ENCODE measurements at regions not wholly inside any gene's neighbourhood (a gene's known extent, or its start where the extent isn't known, plus 50 kb on each side); places are given as distances from the start of the nearest gene placed in this dataset.
"Not testable (repeated sequence)": the region's sequence is repeated elsewhere in the genome, so short reads cannot be mapped to it uniquely, and the experiment has no call there.

DNA sequence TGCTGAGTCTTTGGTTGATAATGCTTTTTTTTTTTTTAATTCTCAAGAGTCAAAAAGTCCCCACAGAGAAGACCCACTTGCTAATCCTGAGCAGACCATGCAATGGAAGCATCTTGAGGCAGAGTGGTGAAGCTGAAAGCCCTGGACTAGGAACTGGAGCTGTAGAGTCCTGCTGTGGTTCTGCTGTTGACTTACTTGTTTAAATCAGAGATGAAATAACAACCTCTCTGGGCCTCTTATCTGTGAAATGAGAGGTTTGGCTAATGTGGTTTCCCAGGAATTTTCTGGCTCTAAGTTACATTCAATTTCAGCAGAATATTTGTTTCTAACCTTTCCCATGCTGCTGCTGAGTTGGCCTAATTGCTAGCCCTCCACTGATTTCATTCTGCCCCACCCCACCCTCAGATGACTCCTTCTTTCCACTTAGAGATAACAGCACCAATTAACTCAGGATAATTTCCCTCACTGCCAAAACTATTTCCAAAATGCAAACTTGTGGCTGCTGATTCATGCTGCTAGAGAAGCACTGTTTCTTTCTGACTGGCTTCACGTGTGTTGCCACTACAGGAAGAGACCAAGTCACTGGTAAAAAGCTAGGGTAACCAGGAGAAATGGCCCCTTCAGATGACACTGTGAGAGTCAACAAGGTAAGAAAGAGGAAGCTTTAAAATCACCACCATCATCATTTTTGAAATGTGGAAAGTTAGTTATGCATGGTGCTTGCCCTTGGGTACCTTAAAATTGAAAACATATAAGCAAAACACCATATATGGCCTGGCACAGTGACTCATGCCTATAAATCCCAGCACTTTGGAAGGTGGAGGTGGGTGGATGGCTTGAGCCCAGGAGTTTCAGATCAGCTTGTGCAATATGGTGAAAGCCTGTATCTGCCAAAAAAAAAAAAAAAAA lies 326.4 kb downstream of the DCHS2 start:
- no peak overlapping the region for H3K4me3 ChIP-seq (ENCODE audit: low read depth in 1 of 5, low read length in 5 of 5)
- no peaks in the 10 kb centered on the region for H3K27me3 ChIP-seq (ENCODE audit: control insufficient read depth in 5 of 5, insufficient read depth in 4 of 5, low read length in 5 of 5)
- H3K9ac ChIP-seq (ENCODE audit: low read length in 5 of 5) = no peak overlapping the region
- H3K36me3 ChIP-seq (ENCODE audit: control insufficient read depth in 5 of 5, insufficient read depth in 5 of 5, low read length in 5 of 5) = no peaks in the 10 kb centered on the region
- no peak overlapping the region for H3K27ac ChIP-seq (ENCODE audit: low read depth, low read length)
- H3K4me1 ChIP-seq (ENCODE audit: control insufficient read depth in 5 of 5, insufficient read depth in 5 of 5, low read length in 5 of 5) = no peaks in the 10 kb centered on the region
- H3K9me3 ChIP-seq (ENCODE audit: control insufficient read depth in 5 of 5, low read length in 5 of 5) = no peaks in the 10 kb centered on the region

- Histone ChIP-seq H3K4me1 (ENCODE audit: control insufficient read depth in 5 of 5, insufficient read depth in 5 of 5, low read length in 5 of 5) (no peaks in the 10 kb centered on the region), H3K36me3 (ENCODE audit: control insufficient read depth in 5 of 5, insufficient read depth in 5 of 5, low read length in 5 of 5) (no peaks in the 10 kb centered on the region), H3K9me3 (ENCODE audit: control insufficient read depth in 5 of 5, low read length in 5 of 5) (no peaks in the 10 kb centered on the region)
Observed at GRCh38 chr4:154160519-154161301, 330.9 kb downstream of the DCHS2 start.

DNA sequence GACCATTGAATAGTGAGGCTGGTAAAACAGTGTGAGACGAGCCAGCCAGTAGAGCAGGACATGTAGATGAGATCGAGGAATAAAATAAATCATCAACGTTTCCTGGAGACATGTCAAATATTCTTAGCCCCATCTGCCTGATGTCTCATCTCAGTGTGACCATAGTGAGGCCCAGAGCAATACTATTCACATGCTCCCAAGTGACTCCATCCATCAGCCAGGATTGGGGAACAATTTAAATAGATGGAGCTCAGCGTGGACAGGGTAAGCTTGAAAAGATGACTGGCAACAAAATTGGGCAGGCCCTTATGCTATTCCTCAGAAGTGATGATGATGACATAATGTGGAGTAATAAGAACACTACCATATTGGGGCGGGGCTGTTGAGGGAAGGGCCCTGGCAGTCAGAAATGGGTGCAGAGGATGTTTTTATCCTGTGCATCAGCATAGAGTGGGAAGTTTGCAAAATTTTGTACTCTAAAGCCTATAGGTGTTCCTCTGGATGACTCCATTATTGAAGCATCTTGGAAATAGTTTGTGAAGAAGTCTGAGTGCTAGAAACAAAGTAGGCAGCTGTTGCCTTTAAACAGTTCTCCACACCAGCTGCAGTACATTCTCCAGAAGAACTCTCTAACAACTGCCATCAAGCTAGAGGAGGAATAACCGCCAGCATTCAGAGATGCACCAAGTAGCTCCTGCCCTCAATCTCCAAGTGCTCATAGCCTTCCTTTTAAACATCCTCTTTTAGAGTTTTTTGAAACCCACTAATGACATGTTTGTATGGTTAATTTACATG lies 333.0 kb downstream of the DCHS2 start:
- Histone ChIP-seq H3K4me1 (ENCODE audit: control insufficient read depth in 5 of 5, insufficient read depth in 5 of 5, low read length in 5 of 5) (no peaks in the 10 kb centered on the region), H3K27me3 (ENCODE audit: control insufficient read depth in 5 of 5, insufficient read depth in 4 of 5, low read length in 5 of 5) (no peaks in the 10 kb centered on the region), H3K9me3 (ENCODE audit: control insufficient read depth in 5 of 5, low read length in 5 of 5) (no peaks in the 10 kb centered on the region), H3K4me3 (ENCODE audit: low read depth in 1 of 5, low read length in 5 of 5) (no peak overlapping the region), H3K9ac (ENCODE audit: low read length in 5 of 5) (no peak overlapping the region), H3K36me3 (ENCODE audit: control insufficient read depth in 5 of 5, insufficient read depth in 5 of 5, low read length in 5 of 5) (no peaks in the 10 kb centered on the region), H3K27ac (ENCODE audit: low read depth, low read length) (no peak overlapping the region)

More at GRCh38 chr4:154160519-154161301, 330.9 kb downstream of the DCHS2 start:
- Histone ChIP-seq H3K9ac (ENCODE audit: low read length in 5 of 5) (no peak overlapping the region), H3K27me3 (ENCODE audit: control insufficient read depth in 5 of 5, insufficient read depth in 4 of 5, low read length in 5 of 5) (no peaks in the 10 kb centered on the region), H3K4me3 (ENCODE audit: low read depth in 1 of 5, low read length in 5 of 5) (no peak overlapping the region), H3K27ac (ENCODE audit: low read depth, low read length) (no peak overlapping the region)

DNA sequence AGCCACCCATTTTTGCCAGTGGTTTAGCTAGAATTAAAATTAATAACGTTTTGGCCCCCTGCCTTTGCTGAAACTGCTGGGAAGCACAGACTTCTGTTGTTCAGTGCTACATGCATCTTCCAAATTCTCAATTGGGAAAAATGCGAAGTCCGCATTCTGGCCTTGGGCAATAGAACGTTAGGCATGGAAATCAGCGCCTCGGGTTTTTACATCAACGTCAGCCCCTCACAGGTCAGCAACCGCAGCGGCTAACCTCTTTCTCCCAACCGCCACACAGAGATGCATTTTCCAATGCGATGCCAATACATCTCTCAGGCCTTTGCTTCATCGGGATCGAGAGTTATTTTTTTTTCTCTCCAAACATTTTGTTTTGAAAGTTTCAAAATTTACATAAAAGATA lies 339.1 kb downstream of the DCHS2 start:
- H3K4me3 ChIP-seq (ENCODE audit: low read depth in 1 of 5, low read length in 5 of 5) = no peak overlapping the region
- no peaks in the 10 kb centered on the region for H3K36me3 ChIP-seq (ENCODE audit: control insufficient read depth in 5 of 5, insufficient read depth in 5 of 5, low read length in 5 of 5)
- H3K27me3 ChIP-seq (ENCODE audit: control insufficient read depth in 5 of 5, insufficient read depth in 4 of 5, low read length in 5 of 5) = no peaks in the 10 kb centered on the region
- H3K27ac ChIP-seq (ENCODE audit: low read depth, low read length) = no peak overlapping the region
- no peak overlapping the region for H3K9ac ChIP-seq (ENCODE audit: low read length in 5 of 5)
- no peaks in the 10 kb centered on the region for H3K9me3 ChIP-seq (ENCODE audit: control insufficient read depth in 5 of 5, low read length in 5 of 5)
- H3K4me1 ChIP-seq (ENCODE audit: control insufficient read depth in 5 of 5, insufficient read depth in 5 of 5, low read length in 5 of 5) = no peaks in the 10 kb centered on the region

GRCh38 chr4:154149236-154149635 lies 342.4 kb downstream of the DCHS2 start:
- not testable (repeated sequence) for H3K4me3 ChIP-seq (ENCODE audit: low read depth in 1 of 5, low read length in 5 of 5); H3K4me1 ChIP-seq (ENCODE audit: control insufficient read depth in 5 of 5, insufficient read depth in 5 of 5, low read length in 5 of 5); H3K27ac ChIP-seq (ENCODE audit: low read depth, low read length); H3K9me3 ChIP-seq (ENCODE audit: control insufficient read depth in 5 of 5, low read length in 5 of 5); H3K9ac ChIP-seq (ENCODE audit: low read length in 5 of 5); H3K27me3 ChIP-seq (ENCODE audit: control insufficient read depth in 5 of 5, insufficient read depth in 4 of 5, low read length in 5 of 5); H3K36me3 ChIP-seq (ENCODE audit: control insufficient read depth in 5 of 5, insufficient read depth in 5 of 5, low read length in 5 of 5)

DNA sequence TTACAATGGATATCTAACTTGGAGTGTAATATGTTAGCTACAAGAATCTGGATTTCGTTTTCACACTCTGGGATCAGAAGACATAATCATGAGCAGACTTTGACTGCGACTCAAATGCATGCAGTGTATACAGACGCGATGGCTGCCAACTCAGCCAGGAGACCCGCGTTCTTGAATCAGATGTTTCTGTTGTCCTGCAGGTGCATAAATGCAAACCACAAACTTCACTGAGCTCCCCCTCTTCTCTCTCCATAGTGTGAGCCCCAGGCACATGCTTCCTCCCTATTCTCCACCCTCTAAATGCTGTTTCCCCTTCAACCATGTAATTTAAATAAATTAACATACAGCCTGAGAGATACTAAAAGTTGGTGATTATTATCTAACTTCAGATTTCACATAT lies 347.9 kb downstream of the DCHS2 start:
- Histone ChIP-seq H3K27me3 (ENCODE audit: control insufficient read depth in 5 of 5, insufficient read depth in 4 of 5, low read length in 5 of 5) (no peaks in the 10 kb centered on the region), H3K36me3 (ENCODE audit: control insufficient read depth in 5 of 5, insufficient read depth in 5 of 5, low read length in 5 of 5) (no peaks in the 10 kb centered on the region), H3K4me1 (ENCODE audit: control insufficient read depth in 5 of 5, insufficient read depth in 5 of 5, low read length in 5 of 5) (no peaks in the 10 kb centered on the region), H3K9me3 (ENCODE audit: control insufficient read depth in 5 of 5, low read length in 5 of 5) (no peaks in the 10 kb centered on the region), H3K9ac (ENCODE audit: low read length in 5 of 5) (no peak overlapping the region), H3K4me3 (ENCODE audit: low read depth in 1 of 5, low read length in 5 of 5) (no peak overlapping the region), H3K27ac (ENCODE audit: low read depth, low read length) (no peak overlapping the region)

DNA sequence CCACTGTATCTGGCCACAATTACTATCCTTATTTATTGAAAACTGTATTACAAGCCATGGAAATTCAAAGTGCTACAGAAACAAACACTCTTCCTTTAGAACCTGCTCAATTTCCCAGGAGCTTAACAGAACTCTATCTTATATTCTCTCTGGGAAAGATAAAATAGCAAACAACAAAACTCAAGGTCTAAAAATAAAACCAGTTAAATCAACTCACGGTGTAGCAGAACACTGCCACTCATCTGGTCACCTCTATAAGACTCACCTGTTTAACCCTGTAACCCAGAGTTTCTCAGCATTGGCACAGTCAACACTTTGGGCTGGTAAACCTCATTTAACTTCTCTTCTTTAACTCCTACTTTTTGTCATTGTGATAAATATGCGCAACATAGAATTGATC lies 348.9 kb downstream of the DCHS2 start:
- Histone ChIP-seq H3K4me1 (ENCODE audit: control insufficient read depth in 5 of 5, insufficient read depth in 5 of 5, low read length in 5 of 5) (no peaks in the 10 kb centered on the region), H3K36me3 (ENCODE audit: control insufficient read depth in 5 of 5, insufficient read depth in 5 of 5, low read length in 5 of 5) (no peaks in the 10 kb centered on the region), H3K27me3 (ENCODE audit: control insufficient read depth in 5 of 5, insufficient read depth in 4 of 5, low read length in 5 of 5) (no peaks in the 10 kb centered on the region), H3K4me3 (ENCODE audit: low read depth in 1 of 5, low read length in 5 of 5) (no peak overlapping the region), H3K27ac (ENCODE audit: low read depth, low read length) (no peak overlapping the region), H3K9ac (ENCODE audit: low read length in 5 of 5) (no peak overlapping the region), H3K9me3 (ENCODE audit: control insufficient read depth in 5 of 5, low read length in 5 of 5) (no peaks in the 10 kb centered on the region)

DNA sequence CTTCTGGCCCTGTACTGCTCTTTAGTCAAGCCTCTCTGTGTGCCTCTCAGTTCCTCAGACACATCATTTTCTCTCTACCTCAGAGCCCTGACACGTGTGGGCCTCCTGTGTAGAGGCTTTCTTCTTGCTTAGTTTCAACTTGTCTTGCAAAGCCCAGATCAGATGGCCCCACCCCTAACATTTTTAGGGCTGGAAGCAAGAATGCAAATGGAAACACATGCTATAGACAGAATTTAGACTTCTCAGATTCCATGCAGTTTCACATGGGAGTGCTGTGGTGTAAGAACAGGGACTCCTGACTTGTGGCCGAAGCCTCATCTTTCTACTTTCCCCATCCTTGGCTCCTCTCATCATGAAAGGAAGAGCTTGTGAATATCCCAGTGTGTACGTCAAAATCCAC lies 350.7 kb downstream of the DCHS2 start:
- Histone ChIP-seq H3K27ac (ENCODE audit: low read depth, low read length) (no peak overlapping the region), H3K27me3 (ENCODE audit: control insufficient read depth in 5 of 5, insufficient read depth in 4 of 5, low read length in 5 of 5) (no peaks in the 10 kb centered on the region), H3K4me1 (ENCODE audit: control insufficient read depth in 5 of 5, insufficient read depth in 5 of 5, low read length in 5 of 5) (no peaks in the 10 kb centered on the region), H3K36me3 (ENCODE audit: control insufficient read depth in 5 of 5, insufficient read depth in 5 of 5, low read length in 5 of 5) (no peaks in the 10 kb centered on the region), H3K4me3 (ENCODE audit: low read depth in 1 of 5, low read length in 5 of 5) (no peak overlapping the region), H3K9ac (ENCODE audit: low read length in 5 of 5) (no peak overlapping the region), H3K9me3 (ENCODE audit: control insufficient read depth in 5 of 5, low read length in 5 of 5) (no peaks in the 10 kb centered on the region)

DNA sequence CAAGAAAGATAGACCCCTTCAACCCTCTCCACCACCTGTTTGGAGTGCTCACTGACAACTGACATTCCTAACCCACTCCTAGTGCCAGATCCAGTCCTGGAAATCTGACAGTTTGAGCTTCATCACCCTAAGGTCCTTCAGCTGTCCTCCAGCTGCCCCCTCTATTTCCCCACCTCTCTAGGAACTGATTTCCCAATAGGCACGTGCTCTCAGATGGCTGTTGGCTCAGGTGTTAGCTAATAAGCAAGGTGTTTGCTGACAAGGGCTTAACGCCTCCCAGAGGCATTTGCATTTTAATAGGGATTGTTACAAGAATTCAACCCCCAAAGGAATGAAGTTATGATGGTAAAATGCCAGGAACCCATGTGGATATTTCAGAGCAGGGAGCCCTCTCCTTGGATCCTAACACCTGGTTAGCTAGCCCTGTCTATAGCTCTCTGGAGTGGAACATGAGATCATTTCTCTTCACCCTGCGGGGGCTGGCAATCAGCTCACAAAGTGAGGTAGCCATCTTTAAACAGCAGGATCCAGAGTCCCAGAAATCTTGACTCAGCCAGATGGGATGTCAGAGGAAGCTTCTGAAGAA lies 348.5 kb upstream of the SFRP2 start:
- H3K9ac ChIP-seq (ENCODE audit: low read length in 5 of 5) = no peak overlapping the region
- H3K36me3 ChIP-seq (ENCODE audit: control insufficient read depth in 5 of 5, insufficient read depth in 5 of 5, low read length in 5 of 5) = no peaks in the 10 kb centered on the region
- no peak overlapping the region for H3K4me3 ChIP-seq (ENCODE audit: low read depth in 1 of 5, low read length in 5 of 5)
- H3K4me1 ChIP-seq (ENCODE audit: control insufficient read depth in 5 of 5, insufficient read depth in 5 of 5, low read length in 5 of 5) = no peaks in the 10 kb centered on the region
- no peaks in the 10 kb centered on the region for H3K27me3 ChIP-seq (ENCODE audit: control insufficient read depth in 5 of 5, insufficient read depth in 4 of 5, low read length in 5 of 5)
- no peak overlapping the region for H3K27ac ChIP-seq (ENCODE audit: low read depth, low read length)
- H3K9me3 ChIP-seq (ENCODE audit: control insufficient read depth in 5 of 5, low read length in 5 of 5) = no peaks in the 10 kb centered on the region
